Upper lobe of left lung (tissue), 4 donors: ENCODE measurements at regions not wholly inside any gene's neighbourhood (a gene's known extent, or its start where the extent isn't known, plus 50 kb on each side); places are given as distances from the start of the nearest gene placed in this dataset.

ENCODE experiments used
- CTCF ChIP-seq, 6 experiments: fragments of 450-650 bp in 4 of 6; fragments of 200-600 bp in 2 of 6; sonication (generic) in 2 of 6; IDR thresholded peaks; one replicate each; pipeline ENCODE4 v1.5.1; 2016 to 2019; ENCODE audit warnings: antibody characterized with exemption in 6 of 6
- POLR2A ChIP-seq, 4 donors: fragments of 450-650 bp; IDR thresholded peaks; one replicate each; pipeline ENCODE4 v1.5.1; 2016 to 2017; ENCODE audit warnings: antibody characterized with exemption in 4 of 4, mild to moderate bottlenecking in 2 of 4
- POLR2AphosphoS5 ChIP-seq, 2 donors: sonication (generic); formaldehyde crosslinking; IDR thresholded peaks; one replicate each; pipeline ENCODE4 v1.5.1; 2017; ENCODE audit warnings: antibody characterized with exemption in 2 of 2

GRCh38 chr10:62907470-62908212 lies 91.5 kb upstream of the EGR2 start:
- no peak for TF ChIP-seq CTCF (IDR thresholded peaks at IDR 0.05)
- TF ChIP-seq POLR2AphosphoS5 (IDR thresholded peaks at IDR 0.05) = no peak
- TF ChIP-seq POLR2A (IDR thresholded peaks at IDR 0.05) = no peak
